Esophagus muscularis mucosa (tissue), 4 donors: ENCODE measurements at regions not wholly inside any gene's neighbourhood (a gene's known extent, or its start where the extent isn't known, plus 50 kb on each side); places are given as distances from the start of the nearest gene placed in this dataset.

ENCODE experiments used
- DNase-seq: peaks from one replicate; pipeline ENCODE4 v3.0.0-alpha.2; 2017; ENCODE audit errors: extremely low spot score
- H3K27ac ChIP-seq, 4 donors: fragments of 200-600 bp; sonication (generic); replicated peaks in 1 of 4; 1 replicate in 3 of 4; 2 replicates in 1 of 4; pipeline ENCODE4 v1.5.1; 2016 to 2019; ENCODE audit warnings: mild to moderate bottlenecking in 1 of 4
- H3K27me3 ChIP-seq, 4 donors: fragments of 200-600 bp; sonication (generic); one replicate each; pipeline versions ENCODE4 v1.5.1 to v1.6.0; 2016 to 2019
- H3K36me3 ChIP-seq, 4 donors: fragments of 200-600 bp; sonication (generic); one replicate each; pipeline ENCODE4 v1.5.1; 2016 to 2019
- H3K4me1 ChIP-seq, 4 donors: fragments of 200-600 bp; sonication (generic); one replicate each; pipeline ENCODE4 v1.5.1; 2016 to 2019
- H3K4me3 ChIP-seq, 4 donors: fragments of 200-600 bp; sonication (generic); 1 replicate in 2 of 4; 2 replicates in 2 of 4; pipeline ENCODE4 v1.5.1; 2016 to 2019; ENCODE audit warnings: mild to moderate bottlenecking in 4 of 4, moderate library complexity in 1 of 4
- H3K9me3 ChIP-seq, 4 donors: fragments of 200-600 bp; sonication (generic); 1 replicate in 3 of 4; 2 replicates in 1 of 4; pipeline ENCODE4 v1.5.1; 2016 to 2019
- CTCF ChIP-seq, 3 experiments: fragments of 200-600 bp in 2 of 3; fragments of 450-650 bp in 1 of 3; sonication (generic) in 2 of 3; IDR thresholded peaks; one replicate each; pipeline ENCODE4 v1.5.1; 2017 to 2019; ENCODE audit warnings: antibody characterized with exemption in 3 of 3, mild to moderate bottlenecking in 2 of 3, moderate library complexity in 1 of 3
- EP300 ChIP-seq: sonication (generic); formaldehyde crosslinking; IDR thresholded peaks from one replicate; pipeline ENCODE4 v1.6.1; 2017; ENCODE audit warnings: antibody characterized with exemption
- POLR2A ChIP-seq: fragments of 450-650 bp; IDR thresholded peaks from one replicate; pipeline ENCODE4 v1.6.1; 2017; ENCODE audit warnings: antibody characterized with exemption, moderate library complexity, mild to moderate bottlenecking, low read depth
- POLR2AphosphoS5 ChIP-seq, 2 donors: sonication (generic); formaldehyde crosslinking; IDR thresholded peaks; one replicate each; pipeline ENCODE4 v1.6.1; 2017; ENCODE audit warnings: antibody characterized with exemption in 2 of 2
- WGBS: methylation state at CpG from one replicate; pipeline ENCODE4 v1.1.5; 2018; 5-methylcytosine and 5-hydroxymethylcytosine counted together
- intact Hi-C: fragments of 100-400 bp; cut with DNase I; formaldehyde crosslinking; loops from one replicate; pipeline ENCODE4 v1.15.1; 2023

GRCh38 chr6:84422380-84422968 lies 195.0 kb upstream of the CEP162 start:
- Histone ChIP-seq H3K36me3 (no peaks in the 10 kb centered on the region), H3K27ac (no peak overlapping the region), H3K27me3 (peaks cover 0 to 38% (median 0%) of the 10 kb centered on the region in 4 donors), H3K4me3 (no peak overlapping the region), H3K9me3 (no peaks in the 10 kb centered on the region), H3K4me1 (peaks cover 0 to 5% (median 2%) of the 10 kb centered on the region in 4 donors)
- intact Hi-C loops: loop anchor here (5.0 kb wide), 1 partner anchor 340 kb away; the partner anchor contains the start of gene TBX18
- TF ChIP-seq CTCF (IDR thresholded peaks at IDR 0.05) (peak; percentile 52 to 60 (median 53)), POLR2AphosphoS5 (IDR thresholded peaks at IDR 0.05) (peak in 1 of 2 donors; percentile 18), POLR2A (no peak), EP300 (no peak)
- WGBS: 15% methylated on average over 13 of the region's 13 CpGs
- DNase-seq: no peak

- no peak for DNase-seq
- WGBS: 72% methylated on average over 5 of the region's 5 CpGs
- Histone ChIP-seq H3K4me3 (no peak overlapping the region), H3K4me1 (peaks cover 0 to 5% (median 2%) of the 10 kb centered on the region in 4 donors), H3K9me3 (no peaks in the 10 kb centered on the region), H3K27ac (no peak overlapping the region), H3K36me3 (no peaks in the 10 kb centered on the region), H3K27me3 (peaks cover 0 to 38% (median 0%) of the 10 kb centered on the region in 4 donors)
- no peak for TF ChIP-seq POLR2A
- no peak for TF ChIP-seq CTCF (IDR thresholded peaks at IDR 0.05)
- no peak for TF ChIP-seq EP300
- TF ChIP-seq POLR2AphosphoS5 (IDR thresholded peaks at IDR 0.05): no peak
- intact Hi-C loops: loop anchor here (5.0 kb wide), 1 partner anchor 341 kb away; the partner anchor contains the start of gene TBX18
These were observed 193.6 kb upstream of the CEP162 start for GRCh38 chr6:84421031-84421430.

- Histone ChIP-seq H3K27me3 (peaks cover 0 to 11% (median 0%) of the 10 kb centered on the region in 4 donors), H3K4me3 (no peak overlapping the region), H3K36me3 (no peaks in the 10 kb centered on the region), H3K27ac (no peak overlapping the region), H3K4me1 (peaks cover 0 to 1% (median under 1%) of the 10 kb centered on the region in 4 donors), H3K9me3 (no peaks in the 10 kb centered on the region)
- intact Hi-C loops: no loop called here
- DNase-seq: no peak
- no peak for TF ChIP-seq EP300
- no peak for TF ChIP-seq CTCF (IDR thresholded peaks at IDR 0.05)
- whole genome bisulfite sequencing: 82% methylated on average over 3 of the region's 3 CpGs
These were observed 189.8 kb upstream of the CEP162 start for GRCh38 chr6:84417260-84417659.

DNA sequence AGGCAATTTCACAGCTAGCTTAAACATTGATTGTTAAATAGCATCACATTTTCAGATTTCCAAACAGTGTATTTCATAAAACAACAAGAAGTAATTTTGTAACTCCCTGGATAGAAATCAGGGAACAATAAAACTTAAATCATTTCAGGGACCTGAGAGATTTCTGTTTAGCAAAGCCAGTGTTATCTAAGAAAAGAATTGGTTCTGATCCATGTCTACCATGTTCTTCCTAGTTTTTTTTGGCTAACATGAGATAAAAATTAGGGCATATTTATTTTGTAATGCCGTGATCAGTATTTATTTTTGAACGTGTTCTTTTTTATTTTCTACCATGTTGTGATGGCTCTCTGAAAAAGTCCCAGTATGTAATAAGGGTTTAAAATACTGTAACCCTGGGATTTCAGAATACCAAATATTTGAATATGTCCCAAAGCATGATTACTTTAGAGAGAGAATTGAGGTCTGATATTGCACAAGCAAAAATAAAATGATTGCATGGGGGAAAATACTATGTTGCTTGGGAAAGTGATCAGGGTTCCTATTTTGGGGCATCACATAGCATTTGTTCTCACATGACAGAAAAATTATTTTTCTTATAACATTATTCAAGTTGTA lies 188.7 kb upstream of the CEP162 start:
- H3K36me3 ChIP-seq: no peaks in the 10 kb centered on the region
- intact Hi-C loops: no loop called here
- H3K27me3 ChIP-seq: peaks cover 0 to 3% (median 0%) of the 10 kb centered on the region in 4 donors
- no peaks in the 10 kb centered on the region for H3K4me1 ChIP-seq
- no peak overlapping the region for H3K27ac ChIP-seq
- H3K4me3 ChIP-seq: no peak overlapping the region
- no peak for DNase-seq
- WGBS: 79% methylated on average over 2 of the region's 2 CpGs
- no peaks in the 10 kb centered on the region for H3K9me3 ChIP-seq
- TF ChIP-seq POLR2AphosphoS5 (IDR thresholded peaks at IDR 0.05): no peak

GRCh38 chr6:84415517-84415916 lies 188.1 kb upstream of the CEP162 start:
- TF ChIP-seq POLR2A (no peak), POLR2AphosphoS5 (IDR thresholded peaks at IDR 0.05) (no peak), CTCF (IDR thresholded peaks at IDR 0.05) (no peak), EP300 (no peak)
- WGBS: 74% methylated on average over 6 of the region's 6 CpGs
- intact Hi-C loops: no loop called here
- Histone ChIP-seq H3K4me1 (no peaks in the 10 kb centered on the region), H3K9me3 (no peaks in the 10 kb centered on the region), H3K27ac (no peak overlapping the region), H3K36me3 (no peaks in the 10 kb centered on the region), H3K4me3 (no peak overlapping the region), H3K27me3 (no peaks in the 10 kb centered on the region)
- DNase-seq: no peak
